ENCODE measurements at regions not wholly inside any gene's neighbourhood (a gene's known extent, or its start where the extent isn't known, plus 50 kb on each side); places are given as distances from the start of the nearest gene placed in this dataset.

GRCh38 chr11:79661373-79661772, 220.5 kb upstream of the TENM4 start:
- Histone ChIP-seq H3K27me3 (ENCODE audit: control insufficient read depth in 3 of 3, insufficient read depth in 3 of 3, low read length in 3 of 3) (peaks cover 0 to 2% (median 0%) of the 10 kb centered on the region in 3 donors), H3K27ac (ENCODE audit: low read depth, low read length) (no peak overlapping the region), H3K36me3 (ENCODE audit: control insufficient read depth in 3 of 3, insufficient read depth in 3 of 3, low read length in 3 of 3) (no peaks in the 10 kb centered on the region), H3K4me3 (ENCODE audit: low read length in 3 of 3) (no peak overlapping the region), H3K4me1 (ENCODE audit: control insufficient read depth in 3 of 3, insufficient read depth in 3 of 3, low read length in 3 of 3) (no peaks in the 10 kb centered on the region), H3K9ac (ENCODE audit: low read depth in 1 of 3, low read length in 3 of 3) (no peak overlapping the region), H3K9me3 (ENCODE audit: control insufficient read depth in 3 of 3, low read length in 3 of 3) (no peaks in the 10 kb centered on the region)

- no peaks in the 10 kb centered on the region for H3K4me1 ChIP-seq (ENCODE audit: control insufficient read depth in 3 of 3, insufficient read depth in 3 of 3, low read length in 3 of 3)
- peaks cover 0 to 2% (median 0%) of the 10 kb centered on the region in 3 donors for H3K27me3 ChIP-seq (ENCODE audit: control insufficient read depth in 3 of 3, insufficient read depth in 3 of 3, low read length in 3 of 3)
- no peaks in the 10 kb centered on the region for H3K36me3 ChIP-seq (ENCODE audit: control insufficient read depth in 3 of 3, insufficient read depth in 3 of 3, low read length in 3 of 3)
- H3K4me3 ChIP-seq (ENCODE audit: low read length in 3 of 3), result no peak overlapping the region
- no peak overlapping the region for H3K27ac ChIP-seq (ENCODE audit: low read depth, low read length)
- H3K9ac ChIP-seq (ENCODE audit: low read depth in 1 of 3, low read length in 3 of 3), result no peak overlapping the region
- no peaks in the 10 kb centered on the region for H3K9me3 ChIP-seq (ENCODE audit: control insufficient read depth in 3 of 3, low read length in 3 of 3)
Measured at GRCh38 chr11:79648766-79649520, 208.1 kb upstream of the TENM4 start.

- H3K27me3 ChIP-seq (ENCODE audit: control insufficient read depth in 3 of 3, insufficient read depth in 3 of 3, low read length in 3 of 3), result no peaks in the 10 kb centered on the region
- no peak overlapping the region for H3K4me3 ChIP-seq (ENCODE audit: low read length in 3 of 3)
- H3K36me3 ChIP-seq (ENCODE audit: control insufficient read depth in 3 of 3, insufficient read depth in 3 of 3, low read length in 3 of 3), result no peaks in the 10 kb centered on the region
Measured at GRCh38 chr11:79637219-79637618, 196.4 kb upstream of the TENM4 start.

GRCh38 chr11:79634905-79635304, 194.1 kb upstream of the TENM4 start:
- H3K27ac ChIP-seq (ENCODE audit: low read depth, low read length), result no peak overlapping the region
- H3K36me3 ChIP-seq (ENCODE audit: control insufficient read depth in 3 of 3, insufficient read depth in 3 of 3, low read length in 3 of 3), result no peaks in the 10 kb centered on the region
- no peak overlapping the region for H3K9ac ChIP-seq (ENCODE audit: low read depth in 1 of 3, low read length in 3 of 3)
- no peaks in the 10 kb centered on the region for H3K27me3 ChIP-seq (ENCODE audit: control insufficient read depth in 3 of 3, insufficient read depth in 3 of 3, low read length in 3 of 3)
- no peak overlapping the region for H3K4me3 ChIP-seq (ENCODE audit: low read length in 3 of 3)
- H3K9me3 ChIP-seq (ENCODE audit: control insufficient read depth in 3 of 3, low read length in 3 of 3), result no peaks in the 10 kb centered on the region
- H3K4me1 ChIP-seq (ENCODE audit: control insufficient read depth in 3 of 3, insufficient read depth in 3 of 3, low read length in 3 of 3), result no peaks in the 10 kb centered on the region

More at GRCh38 chr11:79637219-79637618, 196.4 kb upstream of the TENM4 start:
- no peaks in the 10 kb centered on the region for H3K9me3 ChIP-seq (ENCODE audit: control insufficient read depth in 3 of 3, low read length in 3 of 3)
- H3K9ac ChIP-seq (ENCODE audit: low read depth in 1 of 3, low read length in 3 of 3), result no peak overlapping the region
- H3K27ac ChIP-seq (ENCODE audit: low read depth, low read length), result no peak overlapping the region
- H3K4me1 ChIP-seq (ENCODE audit: control insufficient read depth in 3 of 3, insufficient read depth in 3 of 3, low read length in 3 of 3), result no peaks in the 10 kb centered on the region

GRCh38 chr11:79627281-79627680, 186.5 kb upstream of the TENM4 start:
- Histone ChIP-seq H3K4me1 (ENCODE audit: control insufficient read depth in 3 of 3, insufficient read depth in 3 of 3, low read length in 3 of 3) (no peaks in the 10 kb centered on the region), H3K9me3 (ENCODE audit: control insufficient read depth in 3 of 3, low read length in 3 of 3) (no peaks in the 10 kb centered on the region), H3K27ac (ENCODE audit: low read depth, low read length) (no peak overlapping the region), H3K9ac (ENCODE audit: low read depth in 1 of 3, low read length in 3 of 3) (no peak overlapping the region), H3K27me3 (ENCODE audit: control insufficient read depth in 3 of 3, insufficient read depth in 3 of 3, low read length in 3 of 3) (no peaks in the 10 kb centered on the region), H3K36me3 (ENCODE audit: control insufficient read depth in 3 of 3, insufficient read depth in 3 of 3, low read length in 3 of 3) (no peaks in the 10 kb centered on the region), H3K4me3 (ENCODE audit: low read length in 3 of 3) (no peak overlapping the region)

GRCh38 chr11:79626135-79627075, 185.6 kb upstream of the TENM4 start:
- Histone ChIP-seq H3K36me3 (ENCODE audit: control insufficient read depth in 3 of 3, insufficient read depth in 3 of 3, low read length in 3 of 3) (no peaks in the 10 kb centered on the region), H3K9me3 (ENCODE audit: control insufficient read depth in 3 of 3, low read length in 3 of 3) (no peaks in the 10 kb centered on the region), H3K4me3 (ENCODE audit: low read length in 3 of 3) (no peak overlapping the region), H3K9ac (ENCODE audit: low read depth in 1 of 3, low read length in 3 of 3) (no peak overlapping the region), H3K27ac (ENCODE audit: low read depth, low read length) (no peak overlapping the region), H3K27me3 (ENCODE audit: control insufficient read depth in 3 of 3, insufficient read depth in 3 of 3, low read length in 3 of 3) (peaks cover 0 to 2% (median 0%) of the 10 kb centered on the region in 3 donors), H3K4me1 (ENCODE audit: control insufficient read depth in 3 of 3, insufficient read depth in 3 of 3, low read length in 3 of 3) (no peaks in the 10 kb centered on the region)

DNA sequence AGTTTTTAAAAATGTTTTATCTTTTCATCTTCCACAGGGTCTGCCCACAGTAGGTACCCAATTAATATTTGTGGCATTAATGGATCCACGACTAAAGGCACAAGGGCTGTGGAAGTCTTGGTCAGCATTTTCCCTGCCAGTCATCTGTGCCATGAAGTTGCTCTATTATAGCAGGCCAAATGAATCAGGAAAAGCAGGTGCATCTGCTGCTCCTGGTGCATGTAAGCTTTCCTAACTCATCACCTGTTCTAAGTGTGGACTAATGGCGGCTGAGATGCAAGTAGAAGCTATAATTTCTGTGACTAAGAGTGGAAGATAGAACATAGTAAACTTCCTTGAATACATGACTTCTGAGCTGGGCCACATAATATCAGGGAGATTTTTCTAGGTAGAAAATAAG, 182.5 kb upstream of the TENM4 start:
- H3K4me3 ChIP-seq (ENCODE audit: low read length in 3 of 3), result no peak overlapping the region
- H3K36me3 ChIP-seq (ENCODE audit: control insufficient read depth in 3 of 3, insufficient read depth in 3 of 3, low read length in 3 of 3), result no peaks in the 10 kb centered on the region
- no peak overlapping the region for H3K27ac ChIP-seq (ENCODE audit: low read depth, low read length)
- no peak overlapping the region for H3K9ac ChIP-seq (ENCODE audit: low read depth in 1 of 3, low read length in 3 of 3)
- H3K4me1 ChIP-seq (ENCODE audit: control insufficient read depth in 3 of 3, insufficient read depth in 3 of 3, low read length in 3 of 3), result no peaks in the 10 kb centered on the region
- peaks cover 0 to 7% (median 0%) of the 10 kb centered on the region in 3 donors for H3K27me3 ChIP-seq (ENCODE audit: control insufficient read depth in 3 of 3, insufficient read depth in 3 of 3, low read length in 3 of 3)
- H3K9me3 ChIP-seq (ENCODE audit: control insufficient read depth in 3 of 3, low read length in 3 of 3), result no peaks in the 10 kb centered on the region

DNA sequence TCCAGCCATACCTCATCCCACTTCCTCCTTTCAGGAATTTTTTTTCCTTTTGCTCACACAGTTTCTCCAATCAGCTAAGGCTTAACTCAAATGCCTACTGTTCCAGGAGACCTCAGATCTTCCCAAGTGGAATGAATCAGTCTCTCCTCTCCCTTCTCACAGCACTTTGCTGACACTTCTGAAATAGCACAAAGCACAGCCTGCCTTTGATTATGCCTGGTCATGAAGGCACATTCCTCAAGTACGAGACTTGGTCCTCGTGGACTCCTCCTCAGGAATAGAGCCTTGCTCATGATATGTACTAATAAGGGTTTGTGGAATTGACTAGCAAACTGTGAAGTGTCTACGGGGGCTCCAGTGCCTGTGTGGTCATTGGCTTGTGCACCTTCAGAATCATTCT, 176.7 kb upstream of the TENM4 start:
- Histone ChIP-seq H3K4me1 (ENCODE audit: control insufficient read depth in 3 of 3, insufficient read depth in 3 of 3, low read length in 3 of 3) (no peaks in the 10 kb centered on the region), H3K9me3 (ENCODE audit: control insufficient read depth in 3 of 3, low read length in 3 of 3) (no peaks in the 10 kb centered on the region), H3K36me3 (ENCODE audit: control insufficient read depth in 3 of 3, insufficient read depth in 3 of 3, low read length in 3 of 3) (no peaks in the 10 kb centered on the region), H3K27me3 (ENCODE audit: control insufficient read depth in 3 of 3, insufficient read depth in 3 of 3, low read length in 3 of 3) (peaks cover 0 to 7% (median 0%) of the 10 kb centered on the region in 3 donors), H3K4me3 (ENCODE audit: low read length in 3 of 3) (no peak overlapping the region), H3K9ac (ENCODE audit: low read depth in 1 of 3, low read length in 3 of 3) (peak overlapping the region in 1 of 3 donors; percentile 4), H3K27ac (ENCODE audit: low read depth, low read length) (no peak overlapping the region)

DNA sequence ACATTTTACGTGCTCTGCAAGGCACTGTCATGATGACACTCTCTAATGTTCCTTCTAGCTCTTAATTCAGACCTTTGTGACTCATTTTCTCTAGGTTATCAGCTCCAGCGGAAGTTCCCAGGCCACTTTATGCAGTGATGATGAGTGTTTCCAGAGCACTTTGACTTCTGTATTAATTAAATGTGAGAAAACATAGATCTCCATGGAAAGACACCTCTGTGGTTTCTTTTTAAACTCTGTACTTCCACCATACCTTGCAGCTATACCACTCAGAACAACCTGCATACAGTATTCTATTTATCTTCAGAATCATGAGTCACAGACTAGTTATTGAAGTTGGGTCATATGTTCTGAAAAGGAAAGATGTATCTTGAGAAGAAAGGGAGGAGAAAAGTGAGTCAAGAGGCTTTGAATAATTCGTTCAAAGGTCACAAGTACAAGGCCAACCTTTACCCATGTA, 175.6 kb upstream of the TENM4 start:
- no peaks in the 10 kb centered on the region for H3K36me3 ChIP-seq (ENCODE audit: control insufficient read depth in 3 of 3, insufficient read depth in 3 of 3, low read length in 3 of 3)
- H3K27me3 ChIP-seq (ENCODE audit: control insufficient read depth in 3 of 3, insufficient read depth in 3 of 3, low read length in 3 of 3), result peaks cover 0 to 4% (median 0%) of the 10 kb centered on the region in 3 donors
- no peaks in the 10 kb centered on the region for H3K9me3 ChIP-seq (ENCODE audit: control insufficient read depth in 3 of 3, low read length in 3 of 3)
- no peak overlapping the region for H3K9ac ChIP-seq (ENCODE audit: low read depth in 1 of 3, low read length in 3 of 3)
- H3K4me1 ChIP-seq (ENCODE audit: control insufficient read depth in 3 of 3, insufficient read depth in 3 of 3, low read length in 3 of 3), result no peaks in the 10 kb centered on the region
- H3K27ac ChIP-seq (ENCODE audit: low read depth, low read length), result no peak overlapping the region
- no peak overlapping the region for H3K4me3 ChIP-seq (ENCODE audit: low read length in 3 of 3)

- H3K9me3 ChIP-seq (ENCODE audit: control insufficient read depth in 3 of 3, low read length in 3 of 3), result no peaks in the 10 kb centered on the region
- no peak overlapping the region for H3K4me3 ChIP-seq (ENCODE audit: low read length in 3 of 3)
- H3K36me3 ChIP-seq (ENCODE audit: control insufficient read depth in 3 of 3, insufficient read depth in 3 of 3, low read length in 3 of 3), result no peaks in the 10 kb centered on the region
- H3K9ac ChIP-seq (ENCODE audit: low read depth in 1 of 3, low read length in 3 of 3), result no peak overlapping the region
- no peaks in the 10 kb centered on the region for H3K4me1 ChIP-seq (ENCODE audit: control insufficient read depth in 3 of 3, insufficient read depth in 3 of 3, low read length in 3 of 3)
- peaks cover 0 to 4% (median 0%) of the 10 kb centered on the region in 3 donors for H3K27me3 ChIP-seq (ENCODE audit: control insufficient read depth in 3 of 3, insufficient read depth in 3 of 3, low read length in 3 of 3)
- no peak overlapping the region for H3K27ac ChIP-seq (ENCODE audit: low read depth, low read length)
Measured at GRCh38 chr11:79615425-79615824, 174.6 kb upstream of the TENM4 start.
